Dedifferentiated amniotic fluid mesenchymal stem cell (primary cell): ENCODE measurements at regions not wholly inside any gene's neighbourhood (a gene's known extent, or its start where the extent isn't known, plus 50 kb on each side); places are given as distances from the start of the nearest gene placed in this dataset.
A peak's percentile ranks its signal among the peaks of the same experiment; 100 is the strongest.
"Not testable (repeated sequence)": the region's sequence is repeated elsewhere in the genome, so short reads cannot be mapped to it uniquely, and the experiment has no call there.

Experiments used
- DNase-seq: peaks from one replicate; pipeline ENCODE4 v3.0.0-alpha.2; 2016; ENCODE audit errors: extremely low spot score

DNA sequence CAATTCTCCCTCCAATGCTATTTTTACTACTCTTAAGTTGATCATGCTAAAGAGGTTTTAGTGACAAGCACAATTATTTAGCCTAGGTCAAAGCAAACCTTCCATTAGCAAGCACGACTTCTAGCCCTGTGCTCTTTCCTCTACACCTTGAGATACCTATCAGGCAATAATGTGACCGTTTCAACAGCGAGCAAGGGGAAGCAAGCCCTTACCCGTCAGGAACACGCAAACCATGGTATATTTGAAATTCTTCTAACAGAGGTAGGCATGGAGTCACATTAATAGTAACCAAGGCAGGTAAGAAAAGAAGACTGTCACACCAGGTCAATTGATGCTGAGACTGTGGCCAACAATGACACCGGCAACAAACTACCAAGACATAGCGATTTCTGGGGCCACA lies 68.9 kb upstream of the VGLL4 start:
- no peak for DNase-seq

DNA sequence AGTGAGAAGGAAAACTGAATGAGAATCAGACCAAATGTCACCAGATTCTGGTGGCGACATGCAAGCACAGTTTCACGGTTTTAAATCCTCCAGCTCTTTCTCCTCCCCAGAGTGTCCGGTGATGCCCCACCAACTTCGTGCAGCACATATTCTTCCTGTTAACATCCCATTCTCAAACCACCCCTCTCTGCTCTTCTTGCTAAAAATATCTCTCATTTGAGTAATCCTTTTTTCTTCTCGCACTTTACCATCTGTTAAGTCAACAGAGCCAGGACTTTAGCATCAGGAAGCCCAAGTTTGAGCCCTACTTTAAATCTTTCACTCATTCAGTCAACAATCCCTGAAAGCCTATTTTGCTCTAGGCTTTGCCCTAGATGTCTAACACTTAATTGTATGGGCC lies 68.2 kb upstream of the VGLL4 start:
- no peak for DNase-seq

DNA sequence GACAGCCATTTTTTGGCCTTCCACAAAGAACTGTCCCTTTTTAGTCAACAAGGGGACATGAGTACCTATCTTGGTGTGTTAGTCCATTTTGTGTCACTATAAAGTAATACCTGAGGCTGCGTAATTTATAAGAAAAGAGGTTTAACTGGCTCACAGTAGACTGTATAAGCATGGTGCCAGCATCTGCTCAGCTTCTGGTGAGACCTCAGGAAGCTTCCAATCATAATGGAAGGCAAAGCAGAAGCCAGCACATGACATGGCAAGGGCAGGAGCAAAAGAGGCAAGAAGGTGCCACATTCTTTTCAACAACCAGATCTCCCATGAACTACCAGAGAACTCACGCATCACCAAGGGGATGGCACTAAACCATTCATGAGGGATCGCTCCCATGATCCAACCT lies 66.1 kb upstream of the VGLL4 start:
- DNase-seq, result no peak

DNA sequence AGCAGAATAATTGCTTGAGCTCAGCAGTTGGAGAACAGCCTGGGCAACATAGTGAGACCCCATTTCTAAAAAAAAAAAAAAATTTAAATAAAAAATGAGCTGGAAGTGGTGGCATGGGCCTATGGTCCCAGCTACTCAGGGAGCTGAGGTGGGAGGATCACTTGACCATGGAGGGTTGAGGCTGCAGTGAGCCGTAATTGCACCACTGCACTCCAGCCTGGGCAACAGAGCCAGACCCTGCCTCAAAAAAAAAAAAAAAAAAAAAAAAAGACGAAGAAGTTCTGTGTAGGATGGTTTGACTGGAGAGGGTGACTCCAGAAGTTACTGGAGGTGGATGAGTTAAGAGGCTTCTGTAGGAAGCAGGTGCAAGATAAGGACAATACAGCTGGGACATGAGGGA lies 63.4 kb upstream of the VGLL4 start:
- not testable (repeated sequence) for DNase-seq

DNA sequence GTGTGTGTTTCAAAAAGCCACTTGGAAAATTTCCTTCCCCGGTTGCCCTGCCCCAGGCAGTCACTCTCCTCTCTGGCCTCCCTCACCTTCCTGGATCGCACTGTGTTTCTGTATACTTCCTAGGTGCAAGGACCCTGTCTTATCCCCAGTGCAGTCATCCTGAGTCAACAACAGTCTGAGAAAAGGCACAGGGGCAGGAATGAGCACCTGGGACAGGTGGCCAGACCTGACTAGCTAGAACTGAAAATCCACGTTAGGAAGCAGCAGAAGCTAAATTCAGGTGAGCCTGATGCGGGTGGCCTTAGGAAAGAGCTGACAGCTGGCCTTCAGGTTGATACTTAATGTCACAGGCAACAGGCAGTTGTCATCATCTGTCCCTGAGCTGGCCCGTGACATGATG lies 62.9 kb upstream of the VGLL4 start:
- no peak for DNase-seq

DNA sequence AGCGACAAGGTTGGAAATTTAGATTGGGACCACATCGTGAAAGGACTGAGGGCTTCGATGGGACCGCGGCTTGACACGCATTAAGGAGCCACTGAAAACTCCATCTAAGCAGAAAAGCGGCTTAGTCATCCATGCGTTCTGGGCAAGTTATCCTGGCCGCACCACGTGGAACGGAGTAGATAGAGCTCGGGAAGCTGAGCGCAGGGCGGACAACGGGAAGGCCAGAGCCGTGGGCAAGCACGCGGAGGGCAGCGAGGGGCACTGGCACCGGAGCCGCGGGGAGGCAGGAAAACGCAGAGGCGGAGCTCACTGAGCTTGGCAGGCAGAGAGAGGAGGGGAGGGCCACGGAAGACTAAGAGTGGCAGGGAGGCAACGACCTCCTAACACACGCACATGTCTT lies 61.3 kb upstream of the VGLL4 start:
- no peak for DNase-seq

DNA sequence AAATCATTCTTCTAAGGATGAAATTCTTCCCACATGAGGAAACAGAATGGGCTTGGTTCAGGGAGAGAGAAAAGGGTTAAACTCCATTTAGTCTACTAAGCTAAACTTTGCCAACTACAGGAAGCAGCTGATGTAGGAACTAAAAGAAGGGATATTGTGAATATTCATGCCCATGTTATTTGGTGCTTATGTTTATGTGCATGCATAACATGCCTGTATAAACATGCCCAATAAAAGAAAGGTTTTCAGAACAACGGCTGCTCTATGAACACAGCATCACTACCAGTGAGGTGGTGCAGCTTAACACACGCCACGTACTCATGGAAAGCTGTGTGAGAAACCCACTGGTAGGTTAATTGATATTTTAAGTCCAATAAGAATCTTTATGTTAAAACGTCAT lies 59.4 kb upstream of the VGLL4 start:
- DNase-seq, result no peak

DNA sequence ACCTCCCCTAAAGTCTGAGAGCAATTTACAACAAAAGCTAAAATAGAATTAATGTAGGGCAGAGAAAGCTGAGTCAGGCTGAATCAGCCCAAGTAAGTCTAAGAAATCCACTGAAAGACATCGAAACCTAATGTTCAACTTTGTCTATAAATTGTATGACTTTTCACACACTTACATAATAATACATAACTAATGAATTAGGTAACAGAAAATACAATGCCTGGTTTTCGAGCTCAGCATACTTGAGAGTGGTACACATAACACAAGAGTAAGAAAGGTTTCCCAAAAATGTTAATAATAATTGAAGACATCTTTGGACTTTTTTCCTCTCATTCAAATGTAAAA lies 55.3 kb upstream of the VGLL4 start:
- peak; percentile 31 for DNase-seq

DNA sequence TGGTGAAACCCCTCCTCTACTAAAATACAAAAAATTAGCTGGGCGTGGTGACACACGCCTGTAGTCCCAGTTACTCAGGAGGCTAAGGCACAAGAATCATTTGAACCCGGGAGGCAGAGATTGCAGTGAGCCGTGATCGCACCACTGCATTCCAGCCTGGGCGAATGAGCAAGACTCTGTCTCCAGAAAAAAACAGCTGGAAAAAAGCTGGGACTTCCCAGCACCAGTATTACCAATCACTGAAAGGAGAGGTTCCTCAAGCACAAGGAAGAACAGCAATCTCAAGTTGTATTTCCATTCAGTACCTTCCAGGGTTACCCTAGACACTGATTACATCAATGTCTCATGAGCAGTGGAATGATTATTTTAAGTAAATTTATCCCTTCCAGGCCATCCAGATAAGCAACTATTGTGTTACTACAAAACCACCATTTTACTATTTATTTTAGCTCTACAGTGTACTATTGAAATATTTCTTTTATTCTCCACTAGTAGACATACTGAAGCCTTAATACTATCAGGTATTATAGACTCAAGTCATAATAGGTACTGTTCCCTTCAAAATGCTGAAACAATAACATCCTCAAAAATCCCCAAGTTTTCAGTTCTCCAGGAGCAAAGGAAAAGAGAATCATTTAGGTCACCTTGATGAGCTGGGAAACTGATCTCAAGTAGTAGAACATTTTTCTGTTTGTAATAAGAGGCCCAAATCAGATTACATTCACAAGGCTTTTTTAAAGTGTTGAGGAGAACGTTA lies 54.8 kb upstream of the VGLL4 start:
- DNase-seq, result no peak

DNA sequence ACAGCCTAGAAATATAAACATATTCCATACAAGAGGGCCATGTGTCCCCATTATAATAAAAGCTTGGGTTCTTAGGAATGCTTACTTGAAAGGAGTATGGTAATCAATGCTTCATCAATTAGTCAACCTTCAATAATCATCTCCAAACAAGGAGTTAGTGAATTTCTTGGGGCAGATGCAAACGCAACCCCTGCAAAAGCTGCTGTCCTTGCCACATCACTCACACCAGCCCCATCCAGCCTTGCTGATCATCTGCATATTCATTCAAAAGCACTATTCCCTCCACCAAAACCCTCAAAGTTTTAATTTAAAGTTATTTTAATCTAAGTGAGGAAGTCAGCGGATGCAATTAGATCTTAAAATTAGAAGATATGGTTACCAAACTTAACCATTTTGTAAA lies 54.0 kb upstream of the VGLL4 start:
- no peak for DNase-seq

DNA sequence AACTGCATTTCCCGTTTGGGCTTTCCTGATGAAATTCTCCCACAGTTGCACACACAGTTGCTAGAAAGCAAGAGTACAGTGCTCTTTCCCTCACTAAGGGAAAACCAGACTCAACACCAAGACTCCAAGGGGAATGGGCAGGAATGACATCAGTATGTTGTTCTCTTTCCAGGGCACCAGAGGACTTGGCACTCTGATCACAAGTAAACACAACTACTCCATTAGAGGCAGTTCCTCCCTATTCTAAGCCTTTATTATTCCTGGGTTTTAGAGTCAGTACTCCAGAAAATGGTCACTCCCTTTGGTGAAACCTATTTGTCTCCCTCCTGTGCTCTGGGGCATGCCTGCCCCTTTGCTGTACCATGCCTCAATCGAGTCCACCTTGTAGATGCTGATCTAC lies 52.3 kb upstream of the VGLL4 start:
- DNase-seq, result no peak
